Lung microvascular endothelial cell (primary cell): ENCODE measurements at regions not wholly inside any gene's neighbourhood (a gene's known extent, or its start where the extent isn't known, plus 50 kb on each side); places are given as distances from the start of the nearest gene placed in this dataset.
"Not testable (repeated sequence)": the region's sequence is repeated elsewhere in the genome, so short reads cannot be mapped to it uniquely, and the experiment has no call there.

Experiments
- DNase-seq, 2 donors: peaks; one replicate each; pipeline versions ENCODE4 v3.0.0 to v3.0.0-alpha.2; 2010; ENCODE audit warnings: low read depth in 2 of 2

- no peak for DNase-seq
Observed at GRCh38 chr7:85336086-85336485, 149.2 kb upstream of the SEMA3D start.

- DNase-seq, result not testable (repeated sequence)
Observed at GRCh38 chr7:85335113-85335512, 148.3 kb upstream of the SEMA3D start.

GRCh38 chr7:85328456-85328998, 141.7 kb upstream of the SEMA3D start:
- DNase-seq, result no peak

- DNase-seq, result no peak
Observed at GRCh38 chr7:85324145-85324799, 137.4 kb upstream of the SEMA3D start.

GRCh38 chr7:85322252-85322651, 135.4 kb upstream of the SEMA3D start:
- no peak for DNase-seq

- DNase-seq, result no peak
Observed at GRCh38 chr7:85320699-85321476, 134.0 kb upstream of the SEMA3D start.

- DNase-seq, result no peak
Observed at GRCh38 chr7:85316489-85316888, 129.6 kb upstream of the SEMA3D start.

- DNase-seq, result no peak
Observed at GRCh38 chr7:85310301-85310700, 123.4 kb upstream of the SEMA3D start.

GRCh38 chr7:85306115-85306514, 119.3 kb upstream of the SEMA3D start:
- DNase-seq, result no peak

GRCh38 chr7:85294176-85294575, 107.3 kb upstream of the SEMA3D start:
- DNase-seq, result no peak

- DNase-seq, result no peak
Observed at GRCh38 chr7:85292908-85293576, 106.2 kb upstream of the SEMA3D start.

- no peak for DNase-seq
Observed at GRCh38 chr7:85290269-85290668, 103.4 kb upstream of the SEMA3D start.

- DNase-seq, result no peak
Observed at GRCh38 chr7:85289279-85289678, 102.4 kb upstream of the SEMA3D start.

- DNase-seq, result no peak
Observed at GRCh38 chr7:85287106-85287825, 100.4 kb upstream of the SEMA3D start.

- DNase-seq, result no peak
Observed at GRCh38 chr7:85286446-85286845, 99.6 kb upstream of the SEMA3D start.

GRCh38 chr7:85285527-85285926, 98.7 kb upstream of the SEMA3D start:
- no peak for DNase-seq

- DNase-seq, result no peak
Observed at GRCh38 chr7:85275204-85275603, 88.3 kb upstream of the SEMA3D start.

- no peak for DNase-seq
Observed at GRCh38 chr7:85274454-85274853, 87.6 kb upstream of the SEMA3D start.

- no peak for DNase-seq
Observed at GRCh38 chr7:85262891-85263290, 76.0 kb upstream of the SEMA3D start.

- DNase-seq, result no peak
Observed at GRCh38 chr7:85261336-85261735, 74.5 kb upstream of the SEMA3D start.

- DNase-seq, result not testable (repeated sequence)
Observed at GRCh38 chr7:85249787-85250186, 62.9 kb upstream of the SEMA3D start.

GRCh38 chr7:85239109-85239508, 52.3 kb upstream of the SEMA3D start:
- DNase-seq, result no peak
